ENCODE measurements at regions not wholly inside any gene's neighbourhood (a gene's known extent, or its start where the extent isn't known, plus 50 kb on each side); places are given as distances from the start of the nearest gene placed in this dataset.

GRCh38 chr2:193279361-193279760 lies 1084.6 kb upstream of the TMEFF2 start:
- no peaks in the 10 kb centered on the region for H3K9me3 ChIP-seq (ENCODE audit: low read length)
- H3K9ac ChIP-seq (ENCODE audit: low read length) = no peak overlapping the region

GRCh38 chr2:193276988-193277387 lies 1082.3 kb upstream of the TMEFF2 start:
- H3K36me3 ChIP-seq (ENCODE audit: insufficient read depth, low read length) = no peaks in the 10 kb centered on the region
- H3K9ac ChIP-seq (ENCODE audit: low read length) = no peak overlapping the region
- no peaks in the 10 kb centered on the region for H3K4me1 ChIP-seq (ENCODE audit: insufficient read depth, low read length)
- H3K27me3 ChIP-seq (ENCODE audit: control insufficient read depth in 1 of 2, insufficient read depth in 2 of 2, low read length in 2 of 2) = no peaks in the 10 kb centered on the region
- no peak overlapping the region for H3K27ac ChIP-seq (ENCODE audit: low read depth, low read length)
- H3K4me3 ChIP-seq (ENCODE audit: low read depth in 1 of 2, low read length in 2 of 2) = no peak overlapping the region
- H3K9me3 ChIP-seq (ENCODE audit: low read length) = no peaks in the 10 kb centered on the region

More at GRCh38 chr2:193279361-193279760, 1084.6 kb upstream of the TMEFF2 start:
- H3K27ac ChIP-seq (ENCODE audit: low read depth, low read length) = no peak overlapping the region
- no peaks in the 10 kb centered on the region for H3K27me3 ChIP-seq (ENCODE audit: control insufficient read depth in 1 of 2, insufficient read depth in 2 of 2, low read length in 2 of 2)
- no peaks in the 10 kb centered on the region for H3K4me1 ChIP-seq (ENCODE audit: insufficient read depth, low read length)
- no peak overlapping the region for H3K4me3 ChIP-seq (ENCODE audit: low read depth in 1 of 2, low read length in 2 of 2)
- no peaks in the 10 kb centered on the region for H3K36me3 ChIP-seq (ENCODE audit: insufficient read depth, low read length)

- no peak overlapping the region for H3K27ac ChIP-seq (ENCODE audit: low read depth, low read length)
- H3K9ac ChIP-seq (ENCODE audit: low read length) = no peak overlapping the region
- H3K4me3 ChIP-seq (ENCODE audit: low read depth in 1 of 2, low read length in 2 of 2) = no peak overlapping the region
- H3K9me3 ChIP-seq (ENCODE audit: low read length) = no peaks in the 10 kb centered on the region
- no peaks in the 10 kb centered on the region for H3K4me1 ChIP-seq (ENCODE audit: insufficient read depth, low read length)
- no peaks in the 10 kb centered on the region for H3K36me3 ChIP-seq (ENCODE audit: insufficient read depth, low read length)
- H3K27me3 ChIP-seq (ENCODE audit: control insufficient read depth in 1 of 2, insufficient read depth in 2 of 2, low read length in 2 of 2) = no peaks in the 10 kb centered on the region
Observed at GRCh38 chr2:193276560-193276959, 1081.8 kb upstream of the TMEFF2 start.

GRCh38 chr2:193276069-193276468 lies 1081.3 kb upstream of the TMEFF2 start:
- no peak overlapping the region for H3K4me3 ChIP-seq (ENCODE audit: low read depth in 1 of 2, low read length in 2 of 2)
- no peak overlapping the region for H3K27ac ChIP-seq (ENCODE audit: low read depth, low read length)
- no peak overlapping the region for H3K9ac ChIP-seq (ENCODE audit: low read length)
- H3K36me3 ChIP-seq (ENCODE audit: insufficient read depth, low read length) = no peaks in the 10 kb centered on the region
- no peaks in the 10 kb centered on the region for H3K9me3 ChIP-seq (ENCODE audit: low read length)
- H3K27me3 ChIP-seq (ENCODE audit: control insufficient read depth in 1 of 2, insufficient read depth in 2 of 2, low read length in 2 of 2) = no peaks in the 10 kb centered on the region
- no peaks in the 10 kb centered on the region for H3K4me1 ChIP-seq (ENCODE audit: insufficient read depth, low read length)

- H3K36me3 ChIP-seq (ENCODE audit: insufficient read depth, low read length) = no peaks in the 10 kb centered on the region
- no peak overlapping the region for H3K4me3 ChIP-seq (ENCODE audit: low read depth in 1 of 2, low read length in 2 of 2)
- no peak overlapping the region for H3K9ac ChIP-seq (ENCODE audit: low read length)
- H3K27me3 ChIP-seq (ENCODE audit: control insufficient read depth in 1 of 2, insufficient read depth in 2 of 2, low read length in 2 of 2) = no peaks in the 10 kb centered on the region
- no peaks in the 10 kb centered on the region for H3K4me1 ChIP-seq (ENCODE audit: insufficient read depth, low read length)
- H3K27ac ChIP-seq (ENCODE audit: low read depth, low read length) = no peak overlapping the region
- H3K9me3 ChIP-seq (ENCODE audit: low read length) = no peaks in the 10 kb centered on the region
Observed at GRCh38 chr2:193272011-193272410, 1077.3 kb upstream of the TMEFF2 start.

GRCh38 chr2:193270816-193271215 lies 1076.1 kb upstream of the TMEFF2 start:
- Histone ChIP-seq H3K9me3 (ENCODE audit: low read length) (no peaks in the 10 kb centered on the region), H3K4me1 (ENCODE audit: insufficient read depth, low read length) (no peaks in the 10 kb centered on the region), H3K9ac (ENCODE audit: low read length) (no peak overlapping the region), H3K4me3 (ENCODE audit: low read depth in 1 of 2, low read length in 2 of 2) (no peak overlapping the region), H3K36me3 (ENCODE audit: insufficient read depth, low read length) (no peaks in the 10 kb centered on the region), H3K27ac (ENCODE audit: low read depth, low read length) (no peak overlapping the region), H3K27me3 (ENCODE audit: control insufficient read depth in 1 of 2, insufficient read depth in 2 of 2, low read length in 2 of 2) (no peaks in the 10 kb centered on the region)

GRCh38 chr2:193267496-193268002 lies 1072.8 kb upstream of the TMEFF2 start:
- H3K36me3 ChIP-seq (ENCODE audit: insufficient read depth, low read length) = no peaks in the 10 kb centered on the region
- no peak overlapping the region for H3K27ac ChIP-seq (ENCODE audit: low read depth, low read length)
- H3K9ac ChIP-seq (ENCODE audit: low read length) = no peak overlapping the region
- H3K4me3 ChIP-seq (ENCODE audit: low read depth in 1 of 2, low read length in 2 of 2) = no peak overlapping the region
- no peaks in the 10 kb centered on the region for H3K4me1 ChIP-seq (ENCODE audit: insufficient read depth, low read length)
- H3K27me3 ChIP-seq (ENCODE audit: control insufficient read depth in 1 of 2, insufficient read depth in 2 of 2, low read length in 2 of 2) = no peaks in the 10 kb centered on the region
- no peaks in the 10 kb centered on the region for H3K9me3 ChIP-seq (ENCODE audit: low read length)

- H3K4me3 ChIP-seq (ENCODE audit: low read depth in 1 of 2, low read length in 2 of 2) = no peak overlapping the region
- H3K4me1 ChIP-seq (ENCODE audit: insufficient read depth, low read length) = peaks cover 6% of the 10 kb centered on the region
- no peaks in the 10 kb centered on the region for H3K36me3 ChIP-seq (ENCODE audit: insufficient read depth, low read length)
- H3K27ac ChIP-seq (ENCODE audit: low read depth, low read length) = no peak overlapping the region
- H3K9ac ChIP-seq (ENCODE audit: low read length) = no peak overlapping the region
- no peaks in the 10 kb centered on the region for H3K27me3 ChIP-seq (ENCODE audit: control insufficient read depth in 1 of 2, insufficient read depth in 2 of 2, low read length in 2 of 2)
- no peaks in the 10 kb centered on the region for H3K9me3 ChIP-seq (ENCODE audit: low read length)
Observed at GRCh38 chr2:193253014-193253530, 1058.3 kb upstream of the TMEFF2 start.

- no peaks in the 10 kb centered on the region for H3K36me3 ChIP-seq (ENCODE audit: insufficient read depth, low read length)
- H3K9ac ChIP-seq (ENCODE audit: low read length) = no peak overlapping the region
- H3K27ac ChIP-seq (ENCODE audit: low read depth, low read length) = no peak overlapping the region
- no peaks in the 10 kb centered on the region for H3K9me3 ChIP-seq (ENCODE audit: low read length)
- H3K4me1 ChIP-seq (ENCODE audit: insufficient read depth, low read length) = peaks cover 6% of the 10 kb centered on the region
- H3K4me3 ChIP-seq (ENCODE audit: low read depth in 1 of 2, low read length in 2 of 2) = no peak overlapping the region
- no peaks in the 10 kb centered on the region for H3K27me3 ChIP-seq (ENCODE audit: control insufficient read depth in 1 of 2, insufficient read depth in 2 of 2, low read length in 2 of 2)
Observed at GRCh38 chr2:193251909-193252308, 1057.2 kb upstream of the TMEFF2 start.

GRCh38 chr2:193250389-193250788 lies 1055.7 kb upstream of the TMEFF2 start:
- Histone ChIP-seq H3K4me3 (ENCODE audit: low read depth in 1 of 2, low read length in 2 of 2) (no peak overlapping the region), H3K9me3 (ENCODE audit: low read length) (no peaks in the 10 kb centered on the region), H3K4me1 (ENCODE audit: insufficient read depth, low read length) (peaks cover 6% of the 10 kb centered on the region), H3K27me3 (ENCODE audit: control insufficient read depth in 1 of 2, insufficient read depth in 2 of 2, low read length in 2 of 2) (no peaks in the 10 kb centered on the region), H3K27ac (ENCODE audit: low read depth, low read length) (no peak overlapping the region), H3K36me3 (ENCODE audit: insufficient read depth, low read length) (no peaks in the 10 kb centered on the region), H3K9ac (ENCODE audit: low read length) (no peak overlapping the region)

- no peaks in the 10 kb centered on the region for H3K27me3 ChIP-seq (ENCODE audit: control insufficient read depth in 1 of 2, insufficient read depth in 2 of 2, low read length in 2 of 2)
- no peaks in the 10 kb centered on the region for H3K9me3 ChIP-seq (ENCODE audit: low read length)
Observed at GRCh38 chr2:193240752-193241151, 1046.0 kb upstream of the TMEFF2 start.

GRCh38 chr2:193231634-193232033 lies 1036.9 kb upstream of the TMEFF2 start:
- no peaks in the 10 kb centered on the region for H3K9me3 ChIP-seq (ENCODE audit: low read length)
- H3K4me1 ChIP-seq (ENCODE audit: insufficient read depth, low read length) = no peaks in the 10 kb centered on the region
- H3K27ac ChIP-seq (ENCODE audit: low read depth, low read length) = no peak overlapping the region
- H3K9ac ChIP-seq (ENCODE audit: low read length) = no peak overlapping the region
- H3K36me3 ChIP-seq (ENCODE audit: insufficient read depth, low read length) = no peaks in the 10 kb centered on the region
- no peak overlapping the region for H3K4me3 ChIP-seq (ENCODE audit: low read depth in 1 of 2, low read length in 2 of 2)
- no peaks in the 10 kb centered on the region for H3K27me3 ChIP-seq (ENCODE audit: control insufficient read depth in 1 of 2, insufficient read depth in 2 of 2, low read length in 2 of 2)

More at GRCh38 chr2:193240752-193241151, 1046.0 kb upstream of the TMEFF2 start:
- Histone ChIP-seq H3K4me1 (ENCODE audit: insufficient read depth, low read length) (no peaks in the 10 kb centered on the region), H3K9ac (ENCODE audit: low read length) (no peak overlapping the region), H3K27ac (ENCODE audit: low read depth, low read length) (no peak overlapping the region), H3K4me3 (ENCODE audit: low read depth in 1 of 2, low read length in 2 of 2) (no peak overlapping the region), H3K36me3 (ENCODE audit: insufficient read depth, low read length) (no peaks in the 10 kb centered on the region)

All from muscle layer of colon (tissue), 2 donors.